ENCODE measurements at regions not wholly inside any gene's neighbourhood (a gene's known extent, or its start where the extent isn't known, plus 50 kb on each side); places are given as distances from the start of the nearest gene placed in this dataset.

- TF ChIP-seq CTCF (IDR thresholded peaks at IDR 0.05) (no peak), POLR2A (IDR thresholded peaks at IDR 0.05) (no peak)
These were observed 477.3 kb downstream of the MBD2 start for GRCh38 chr18:53747210-53747609.

Measured in prostate gland (tissue), 2 donors.